Activated naive CD8-positive, alpha-beta T cell treated with anti-CD3 and anti-CD28 coated beads, Interleukin-2, amount 10 ng/mL, durations not matched to agents 7 days and 5 days (primary cell): ENCODE measurements at regions not wholly inside any gene's neighbourhood (a gene's known extent, or its start where the extent isn't known, plus 50 kb on each side); places are given as distances from the start of the nearest gene placed in this dataset.

ENCODE experiments used
- ATAC-seq: fragments of 150-1000 bp; cut with Tn5 transposase; one replicate; pipeline ENCODE4 v1.10.0; 2021; ENCODE audit warnings: low read depth, moderate library complexity
- POLR2A ChIA-PET: fragments of 350-600 bp; sonication (Branson Sonifier 250); formaldehyde crosslinking; loops from one replicate; lab custom pipeline; 2021; ENCODE audit warnings: antibody characterized with exemption; lab: Charles Lee
- DNase-seq: peaks from one replicate; pipeline ENCODE4 v3.0.0; 2021
- H3K27ac Mint-ChIP-seq: one replicate; pipeline ENCODE4 v1.8.0; 2022; ENCODE audit warnings: mild to moderate bottlenecking, mixed read lengths
- H3K27me3 Mint-ChIP-seq: one replicate; pipeline ENCODE4 v1.8.0; 2022; ENCODE audit warnings: mild to moderate bottlenecking, moderate library complexity, mixed read lengths
- H3K36me3 Mint-ChIP-seq: one replicate; pipeline ENCODE4 v1.8.0; 2021; ENCODE audit warnings: mild to moderate bottlenecking, mixed read lengths
- H3K4me1 Mint-ChIP-seq: one replicate; pipeline ENCODE4 v1.8.0; 2021; ENCODE audit warnings: mixed read lengths
- H3K4me3 Mint-ChIP-seq: one replicate; pipeline ENCODE4 v1.8.0; 2022; ENCODE audit warnings: mild to moderate bottlenecking, moderate library complexity, mixed read lengths
- H3K9me3 Mint-ChIP-seq: one replicate; pipeline ENCODE4 v1.8.0; 2021; ENCODE audit warnings: mixed read lengths

DNA sequence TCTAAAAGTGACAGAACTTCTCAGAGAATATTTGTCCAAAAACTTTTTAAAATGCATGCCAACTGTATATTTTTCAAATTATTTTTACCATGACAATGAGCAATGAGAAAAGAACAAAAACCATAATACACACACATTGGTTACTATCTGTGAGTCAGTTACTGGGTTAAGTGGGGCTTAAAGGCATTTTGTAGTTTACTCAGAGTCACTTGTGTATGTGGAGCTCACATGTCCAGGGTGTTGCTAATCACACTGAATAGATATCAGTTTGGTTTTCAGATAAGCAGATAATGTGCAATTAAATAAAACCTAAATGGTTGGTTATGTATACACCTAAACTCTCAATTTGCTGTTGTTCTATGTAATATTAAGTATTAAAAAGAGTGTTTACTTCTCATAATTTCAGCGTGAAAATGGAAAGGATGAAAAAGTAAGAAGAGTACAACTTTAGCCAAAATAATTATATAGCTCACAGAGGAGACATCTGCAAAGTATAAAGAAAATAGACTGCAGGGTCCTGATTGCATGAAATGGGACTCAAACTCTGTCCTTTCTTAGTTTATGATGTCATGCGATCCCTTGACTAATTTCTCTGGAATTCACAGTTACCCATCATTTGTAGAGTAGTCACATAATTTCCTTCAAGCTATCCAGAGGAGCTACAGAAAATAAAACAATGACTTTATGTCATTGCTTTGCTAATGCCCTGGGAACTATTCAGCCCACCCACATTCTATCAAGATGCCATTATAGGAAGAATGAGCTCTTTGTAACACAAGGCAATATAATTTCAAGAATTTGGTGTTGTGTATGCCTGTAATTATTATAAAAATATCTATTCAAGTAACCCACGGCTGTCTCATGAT, 388.0 kb upstream of the ZNF608 start:
- H3K27me3 Mint-ChIP-seq = no peaks in the 10 kb centered on the region
- H3K9me3 Mint-ChIP-seq = peaks cover 4% of the 10 kb centered on the region
- H3K27ac Mint-ChIP-seq = no peak overlapping the region
- no peak overlapping the region for H3K4me3 Mint-ChIP-seq
- no peaks in the 10 kb centered on the region for H3K36me3 Mint-ChIP-seq
- ATAC-seq (no peak), DNase-seq (no peak)
- POLR2A ChIA-PET = no interaction called here
- H3K4me1 Mint-ChIP-seq = no peaks in the 10 kb centered on the region

DNA sequence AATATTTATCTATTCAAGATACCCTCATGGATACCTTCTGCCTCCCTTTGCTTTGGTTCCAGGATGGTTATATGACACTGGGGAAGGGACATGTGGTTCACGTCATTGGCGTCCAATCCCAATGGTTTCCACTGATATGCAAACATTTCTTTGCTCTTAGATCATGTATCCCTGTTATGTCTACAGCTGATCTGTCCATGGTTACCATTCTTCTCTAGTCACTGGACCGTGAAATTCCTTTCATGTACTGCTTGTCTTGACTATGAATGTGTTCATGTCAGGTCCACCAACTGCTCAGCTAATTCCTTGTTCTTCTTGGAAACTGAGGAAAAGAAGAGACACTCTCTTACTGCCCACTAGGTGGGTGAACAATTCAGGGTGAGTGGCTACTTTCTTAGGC, 391.1 kb upstream of the ZNF608 start:
- H3K4me1 Mint-ChIP-seq = no peaks in the 10 kb centered on the region
- peaks cover 6% of the 10 kb centered on the region for H3K9me3 Mint-ChIP-seq
- H3K27ac Mint-ChIP-seq = no peak overlapping the region
- POLR2A ChIA-PET = no interaction called here
- H3K27me3 Mint-ChIP-seq = no peaks in the 10 kb centered on the region
- ATAC-seq (no peak), DNase-seq (no peak)
- H3K4me3 Mint-ChIP-seq = no peak overlapping the region
- H3K36me3 Mint-ChIP-seq = no peaks in the 10 kb centered on the region

DNA sequence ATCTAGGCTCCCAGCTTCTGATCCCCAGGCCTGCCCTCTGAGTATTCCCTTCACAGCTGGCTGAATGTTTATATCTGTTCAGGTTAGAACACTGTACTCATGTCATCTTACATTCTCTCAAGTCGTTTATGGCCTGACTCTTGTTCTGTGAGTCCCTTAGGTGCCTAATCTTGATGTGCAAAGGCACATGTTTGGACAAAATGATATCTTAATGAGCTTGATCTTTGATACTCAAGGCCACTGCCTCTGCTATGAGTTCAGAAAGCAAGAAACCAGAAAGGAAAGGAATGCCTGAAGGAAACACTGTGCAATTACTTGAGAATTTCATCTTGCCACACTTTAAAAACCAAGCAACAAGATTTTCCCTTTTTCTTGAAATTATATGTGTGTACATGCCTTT, 391.8 kb upstream of the ZNF608 start:
- H3K27ac Mint-ChIP-seq = no peak overlapping the region
- no peak for DNase-seq
- no peaks in the 10 kb centered on the region for H3K36me3 Mint-ChIP-seq
- no peak overlapping the region for H3K4me3 Mint-ChIP-seq
- no peak for ATAC-seq
- POLR2A ChIA-PET = no interaction called here
- no peaks in the 10 kb centered on the region for H3K27me3 Mint-ChIP-seq
- no peaks in the 10 kb centered on the region for H3K4me1 Mint-ChIP-seq
- H3K9me3 Mint-ChIP-seq = peaks cover 7% of the 10 kb centered on the region

DNA sequence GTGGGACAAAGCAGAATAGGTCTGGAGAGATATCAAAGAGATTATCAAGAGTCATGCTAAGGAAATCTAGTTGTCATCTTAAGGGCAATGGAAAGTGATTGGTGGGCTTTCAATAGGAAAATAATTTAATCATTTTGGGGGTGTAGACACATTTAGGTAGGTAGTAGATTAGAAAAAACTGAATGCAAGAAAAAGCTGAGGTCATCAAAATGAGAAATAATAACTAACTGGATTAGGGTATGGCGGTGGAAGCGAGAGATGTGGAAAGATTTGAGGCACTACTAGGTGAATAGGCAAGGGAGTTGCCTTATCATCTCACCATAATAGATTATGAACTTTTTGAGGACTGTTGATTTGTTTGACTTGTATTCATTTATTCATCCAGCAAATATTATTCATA, 393.2 kb upstream of the ZNF608 start:
- no peak overlapping the region for H3K27ac Mint-ChIP-seq
- H3K36me3 Mint-ChIP-seq = no peaks in the 10 kb centered on the region
- H3K4me3 Mint-ChIP-seq = no peak overlapping the region
- H3K27me3 Mint-ChIP-seq = no peaks in the 10 kb centered on the region
- H3K4me1 Mint-ChIP-seq = no peaks in the 10 kb centered on the region
- POLR2A ChIA-PET = no interaction called here
- ATAC-seq (no peak), DNase-seq (no peak)
- H3K9me3 Mint-ChIP-seq = peaks cover 7% of the 10 kb centered on the region

DNA sequence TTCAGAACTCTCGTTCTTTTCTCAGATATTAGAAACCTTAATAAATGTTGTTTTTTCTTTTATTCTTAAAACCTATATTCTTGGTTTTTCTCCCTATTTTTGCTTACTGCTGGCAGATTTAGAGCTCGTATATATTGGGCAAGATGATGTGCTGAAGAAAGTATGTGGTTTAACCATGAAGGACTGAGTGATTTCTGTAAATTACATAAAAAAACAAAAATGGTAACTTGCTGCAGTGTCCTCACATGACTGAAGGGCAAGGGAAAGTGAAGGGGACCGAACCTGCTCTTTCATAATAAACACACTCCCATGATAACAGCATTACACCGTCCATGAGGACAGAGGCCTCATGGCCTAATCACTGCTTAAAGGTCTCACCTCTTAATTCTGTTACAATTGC, 393.8 kb upstream of the ZNF608 start:
- POLR2A ChIA-PET = no interaction called here
- Mint-ChIP-seq H3K4me3 (no peak overlapping the region), H3K36me3 (no peaks in the 10 kb centered on the region), H3K9me3 (peaks cover 7% of the 10 kb centered on the region), H3K27ac (no peak overlapping the region), H3K4me1 (no peaks in the 10 kb centered on the region), H3K27me3 (no peaks in the 10 kb centered on the region)
- no peak for ATAC-seq
- no peak for DNase-seq

DNA sequence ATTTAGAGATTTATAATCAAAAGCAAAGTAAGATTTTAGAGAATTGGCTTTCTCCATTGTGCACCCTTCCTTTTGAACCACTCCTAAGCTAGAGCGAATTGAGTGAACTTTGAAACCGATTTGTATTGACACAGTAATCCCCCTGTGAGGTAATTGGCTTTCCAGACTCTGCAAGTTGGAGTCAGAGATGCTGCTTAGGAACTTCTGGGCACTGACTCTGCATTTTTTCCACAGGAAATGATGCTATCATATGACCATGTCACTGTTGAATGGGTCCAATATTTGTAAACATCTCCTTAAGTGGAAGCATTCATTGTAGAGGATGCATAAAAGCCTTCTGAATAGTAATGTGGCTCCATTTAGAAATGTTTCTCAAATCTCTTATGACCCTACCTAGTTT, 394.4 kb upstream of the ZNF608 start:
- POLR2A ChIA-PET = no interaction called here
- H3K9me3 Mint-ChIP-seq = peaks cover 7% of the 10 kb centered on the region
- no peak overlapping the region for H3K27ac Mint-ChIP-seq
- no peaks in the 10 kb centered on the region for H3K36me3 Mint-ChIP-seq
- DNase-seq = no peak
- no peak for ATAC-seq
- no peaks in the 10 kb centered on the region for H3K27me3 Mint-ChIP-seq
- H3K4me3 Mint-ChIP-seq = no peak overlapping the region
- H3K4me1 Mint-ChIP-seq = no peaks in the 10 kb centered on the region

DNA sequence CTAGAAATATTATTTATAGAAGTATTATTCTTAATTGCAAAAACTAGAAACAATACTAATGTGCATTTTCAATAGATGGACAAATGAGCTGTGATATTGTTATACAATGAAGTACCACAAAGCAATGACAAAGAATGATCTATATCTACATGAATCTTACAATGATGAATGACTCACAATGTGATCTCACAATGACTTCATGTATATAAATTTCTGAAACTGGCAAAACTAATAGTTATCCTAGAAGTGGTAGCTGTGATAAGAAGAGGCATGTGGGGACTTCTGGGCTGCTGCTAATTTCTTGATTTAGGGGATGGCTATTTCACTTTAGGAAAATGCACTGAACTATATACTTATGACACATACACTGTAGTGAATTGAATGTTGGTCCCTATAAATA, 396.0 kb upstream of the ZNF608 start:
- no peaks in the 10 kb centered on the region for H3K36me3 Mint-ChIP-seq
- ATAC-seq (no peak), DNase-seq (no peak)
- H3K27me3 Mint-ChIP-seq = no peaks in the 10 kb centered on the region
- POLR2A ChIA-PET = no interaction called here
- no peak overlapping the region for H3K27ac Mint-ChIP-seq
- H3K9me3 Mint-ChIP-seq = peaks cover 7% of the 10 kb centered on the region
- no peak overlapping the region for H3K4me3 Mint-ChIP-seq
- H3K4me1 Mint-ChIP-seq = no peaks in the 10 kb centered on the region

DNA sequence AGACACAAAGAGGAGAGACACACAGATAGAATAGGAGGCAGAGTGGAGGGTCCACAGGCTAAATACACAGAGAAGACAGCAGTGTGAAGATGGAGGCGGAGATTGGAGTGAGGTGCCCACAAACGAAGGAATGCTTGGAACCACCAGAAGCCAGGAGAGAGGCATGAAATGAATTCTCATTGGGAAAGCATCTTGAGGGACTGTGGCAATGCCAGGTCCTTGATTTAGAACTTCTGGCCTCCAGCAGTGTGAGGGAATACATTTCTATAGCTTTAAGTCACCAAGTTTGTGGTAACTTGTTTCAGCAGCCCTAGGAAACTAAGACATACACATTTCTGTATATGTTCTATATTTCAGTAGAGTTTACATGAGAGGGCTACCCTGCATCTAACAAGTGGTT, 396.6 kb upstream of the ZNF608 start:
- Mint-ChIP-seq H3K4me3 (no peak overlapping the region), H3K27ac (no peak overlapping the region), H3K36me3 (no peaks in the 10 kb centered on the region), H3K4me1 (no peaks in the 10 kb centered on the region), H3K27me3 (no peaks in the 10 kb centered on the region), H3K9me3 (peaks cover 7% of the 10 kb centered on the region)
- DNase-seq = no peak
- POLR2A ChIA-PET = no interaction called here
- no peak for ATAC-seq

DNA sequence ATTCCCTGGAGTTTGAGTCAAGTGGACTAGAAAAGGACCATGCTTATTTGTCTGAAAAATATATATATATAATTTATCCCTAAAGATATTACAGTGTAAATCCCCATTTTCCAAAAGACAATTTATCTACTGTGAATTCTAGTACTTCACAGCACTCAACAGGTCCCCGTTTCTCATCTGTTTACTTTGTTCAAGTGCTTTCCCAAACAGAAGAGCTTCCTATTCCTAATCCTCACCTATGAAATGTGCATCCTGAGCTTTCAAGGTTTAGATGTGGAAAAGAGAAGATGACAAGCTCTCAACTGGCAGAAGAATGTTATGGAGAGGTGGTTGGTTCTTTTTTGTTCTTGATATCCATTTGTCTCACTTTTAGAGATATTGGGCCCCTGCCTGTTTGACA, 401.6 kb upstream of the ZNF608 start:
- POLR2A ChIA-PET = no interaction called here
- no peak overlapping the region for H3K4me3 Mint-ChIP-seq
- ATAC-seq (no peak), DNase-seq (no peak)
- no peaks in the 10 kb centered on the region for H3K4me1 Mint-ChIP-seq
- H3K9me3 Mint-ChIP-seq = no peaks in the 10 kb centered on the region
- no peak overlapping the region for H3K27ac Mint-ChIP-seq
- no peaks in the 10 kb centered on the region for H3K36me3 Mint-ChIP-seq
- no peaks in the 10 kb centered on the region for H3K27me3 Mint-ChIP-seq

DNA sequence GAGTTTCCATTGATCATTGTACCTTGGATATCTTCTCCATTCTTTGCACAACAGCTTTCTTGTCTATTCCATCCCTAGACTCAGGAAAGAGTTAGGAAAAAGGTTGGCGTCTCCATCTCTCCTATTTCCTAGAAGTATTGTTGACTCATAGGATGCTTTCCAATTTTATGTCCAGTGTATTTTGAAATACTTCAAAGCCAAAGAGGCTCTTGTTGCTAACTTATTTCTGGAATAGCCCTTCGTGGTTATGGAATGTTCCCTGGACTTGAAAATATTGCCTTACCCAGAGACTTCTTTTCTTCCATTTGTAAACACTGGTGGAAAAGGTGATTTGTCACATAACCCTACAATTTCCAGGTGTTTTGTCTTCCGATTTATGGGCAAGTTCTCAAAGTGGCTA, 402.3 kb upstream of the ZNF608 start:
- POLR2A ChIA-PET = no interaction called here
- Mint-ChIP-seq H3K4me1 (no peaks in the 10 kb centered on the region), H3K36me3 (no peaks in the 10 kb centered on the region), H3K9me3 (no peaks in the 10 kb centered on the region), H3K4me3 (no peak overlapping the region), H3K27ac (no peak overlapping the region), H3K27me3 (no peaks in the 10 kb centered on the region)
- ATAC-seq (no peak), DNase-seq (no peak)

DNA sequence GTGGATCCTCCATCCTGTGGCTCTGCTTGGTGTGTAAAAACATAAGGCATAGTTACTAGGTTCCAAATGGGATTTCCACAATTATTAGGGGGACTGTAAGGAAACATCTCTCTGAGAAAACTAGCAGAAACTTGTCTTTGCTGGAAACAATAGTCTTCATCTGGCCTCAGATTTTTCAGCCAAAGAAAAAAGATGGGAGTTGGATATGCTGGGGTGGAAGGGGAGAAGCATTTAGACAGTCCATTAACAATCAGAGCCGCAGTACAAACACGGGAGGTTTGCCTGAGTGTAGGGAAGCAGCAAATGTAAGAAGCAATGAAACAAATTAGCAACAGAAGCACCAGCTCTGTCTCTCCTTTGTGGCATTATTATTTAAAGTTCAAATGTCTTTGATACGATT, 402.7 kb upstream of the ZNF608 start:
- Mint-ChIP-seq H3K4me1 (no peaks in the 10 kb centered on the region), H3K9me3 (no peaks in the 10 kb centered on the region), H3K4me3 (no peak overlapping the region), H3K27ac (no peak overlapping the region), H3K27me3 (no peaks in the 10 kb centered on the region), H3K36me3 (no peaks in the 10 kb centered on the region)
- ATAC-seq (no peak), DNase-seq (no peak)
- POLR2A ChIA-PET = no interaction called here

DNA sequence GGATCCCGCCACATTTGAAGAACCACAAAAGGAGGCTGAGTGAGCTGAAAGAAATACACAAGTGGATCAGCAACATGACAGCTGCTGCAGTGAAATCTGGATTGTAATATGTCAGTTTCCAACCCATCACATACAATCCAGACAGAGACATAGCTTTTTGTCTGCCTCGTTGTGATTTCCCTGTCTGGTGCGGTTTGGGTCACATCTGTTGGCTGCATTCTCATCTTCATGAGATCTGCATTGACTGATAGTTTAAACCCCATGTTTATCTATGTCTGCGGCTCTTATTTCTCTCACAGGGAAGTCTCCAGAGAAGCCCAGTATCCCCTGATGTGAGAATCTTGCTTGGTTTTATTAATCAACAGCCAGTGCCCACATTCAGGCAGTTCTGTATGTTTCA, 403.1 kb upstream of the ZNF608 start:
- H3K4me3 Mint-ChIP-seq = no peak overlapping the region
- ATAC-seq (no peak), DNase-seq (no peak)
- POLR2A ChIA-PET = no interaction called here
- H3K27ac Mint-ChIP-seq = no peak overlapping the region
- no peaks in the 10 kb centered on the region for H3K27me3 Mint-ChIP-seq
- no peaks in the 10 kb centered on the region for H3K9me3 Mint-ChIP-seq
- H3K36me3 Mint-ChIP-seq = no peaks in the 10 kb centered on the region
- no peaks in the 10 kb centered on the region for H3K4me1 Mint-ChIP-seq

DNA sequence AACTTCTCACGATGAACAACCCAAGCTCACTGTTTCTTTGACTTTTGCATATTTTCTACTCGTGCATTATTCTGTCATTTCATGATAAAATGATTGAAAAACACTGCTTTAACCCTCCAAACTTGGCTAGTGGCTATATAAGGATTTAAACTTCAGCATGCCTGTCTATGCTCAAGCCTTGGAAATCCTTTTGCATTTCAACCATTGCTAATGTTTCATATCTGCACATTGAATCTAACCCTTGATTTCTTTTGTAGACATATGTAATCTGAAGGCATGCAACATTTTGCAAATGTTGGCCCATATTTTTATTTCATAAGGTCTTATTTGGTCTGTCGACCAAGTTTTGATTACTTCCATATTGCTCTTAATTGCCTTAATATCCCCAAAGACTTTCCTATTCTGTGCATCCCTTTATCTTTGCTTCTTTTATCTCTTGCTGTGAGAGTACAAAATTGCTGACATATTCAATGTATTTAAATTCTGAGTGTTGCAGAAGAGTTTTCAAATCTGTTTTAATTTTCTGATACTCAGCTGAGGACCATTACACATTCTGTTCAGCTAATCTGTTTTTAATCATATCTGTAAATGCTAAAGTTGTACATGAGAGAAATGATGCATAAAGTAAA, 403.7 kb upstream of the ZNF608 start:
- H3K4me3 Mint-ChIP-seq = no peak overlapping the region
- no peak overlapping the region for H3K27ac Mint-ChIP-seq
- no peaks in the 10 kb centered on the region for H3K36me3 Mint-ChIP-seq
- no peaks in the 10 kb centered on the region for H3K4me1 Mint-ChIP-seq
- H3K27me3 Mint-ChIP-seq = no peaks in the 10 kb centered on the region
- POLR2A ChIA-PET = no interaction called here
- no peak for DNase-seq
- peaks cover under 1% of the 10 kb centered on the region for H3K9me3 Mint-ChIP-seq
- no peak for ATAC-seq

DNA sequence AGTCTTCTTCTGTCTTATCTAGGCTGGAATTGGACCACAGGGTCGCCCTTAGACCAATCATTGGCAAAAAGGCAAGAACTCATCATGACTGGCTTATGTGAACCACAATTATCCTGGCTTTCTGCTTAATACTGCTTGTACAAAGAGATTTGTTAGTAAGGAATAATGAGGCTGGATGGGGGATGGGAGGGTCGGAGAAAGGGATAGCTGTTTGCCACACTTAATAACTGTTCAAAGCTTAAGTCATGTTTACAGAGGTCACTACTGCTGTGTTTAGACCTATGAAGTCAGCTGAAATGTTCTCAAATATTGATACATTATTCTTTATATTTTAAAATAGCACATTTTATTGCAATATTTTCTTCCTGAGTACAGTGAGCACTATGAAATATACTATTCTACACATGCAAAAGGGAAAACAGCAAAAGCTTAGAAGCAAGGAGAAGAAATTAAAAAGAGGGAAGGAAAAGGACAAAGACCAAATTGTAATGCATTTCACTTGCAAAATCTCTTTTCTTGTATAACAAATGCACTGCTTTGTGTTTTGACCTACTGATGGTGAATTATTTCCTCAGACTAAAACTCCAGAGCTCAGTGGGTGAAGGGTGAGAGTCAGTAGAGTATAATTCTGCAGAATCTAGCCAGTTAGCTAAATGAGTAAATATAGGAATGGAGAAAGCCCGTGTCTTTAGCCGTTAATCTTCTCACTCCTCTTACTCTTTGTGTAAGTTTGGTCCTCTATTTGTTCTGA, 404.9 kb upstream of the ZNF608 start:
- POLR2A ChIA-PET = no interaction called here
- Mint-ChIP-seq H3K4me3 (no peak overlapping the region), H3K27me3 (no peaks in the 10 kb centered on the region), H3K27ac (no peak overlapping the region), H3K9me3 (peaks cover 1% of the 10 kb centered on the region), H3K36me3 (no peaks in the 10 kb centered on the region), H3K4me1 (no peaks in the 10 kb centered on the region)
- DNase-seq = no peak
- ATAC-seq = no peak
